ENCODE measurements at regions not wholly inside any gene's neighbourhood (a gene's known extent, or its start where the extent isn't known, plus 50 kb on each side); places are given as distances from the start of the nearest gene placed in this dataset.

DNA sequence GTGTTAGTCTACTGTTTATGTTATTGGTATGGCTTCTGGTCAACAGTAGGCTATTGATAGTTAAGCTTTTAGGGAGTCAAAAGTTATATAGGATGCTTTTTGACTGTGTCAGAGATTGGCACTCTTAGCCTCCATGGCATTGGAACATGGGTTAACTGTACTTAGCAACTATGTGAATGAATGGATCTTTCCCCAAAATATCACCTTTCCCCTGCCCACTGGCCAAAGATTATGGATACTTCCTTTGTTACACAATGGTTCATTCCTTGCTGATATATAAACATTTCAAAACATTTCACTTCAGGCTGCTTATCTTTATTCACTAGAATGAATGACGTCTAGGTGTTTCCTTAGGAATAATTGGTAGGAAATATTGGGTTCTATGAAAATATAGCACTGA, 62.1 kb upstream of the DOCK10 start:
- Histone ChIP-seq H3K27me3 (replicated peaks) (no peaks in the 10 kb centered on the region), H3K36me3 (replicated peaks) (no peaks in the 10 kb centered on the region), H3K27ac (peak overlapping the region; percentile 84), H3K4me3 (ENCODE audit: low read depth, low read length) (no peak overlapping the region)
- TF ChIP-seq, protein P1, sequence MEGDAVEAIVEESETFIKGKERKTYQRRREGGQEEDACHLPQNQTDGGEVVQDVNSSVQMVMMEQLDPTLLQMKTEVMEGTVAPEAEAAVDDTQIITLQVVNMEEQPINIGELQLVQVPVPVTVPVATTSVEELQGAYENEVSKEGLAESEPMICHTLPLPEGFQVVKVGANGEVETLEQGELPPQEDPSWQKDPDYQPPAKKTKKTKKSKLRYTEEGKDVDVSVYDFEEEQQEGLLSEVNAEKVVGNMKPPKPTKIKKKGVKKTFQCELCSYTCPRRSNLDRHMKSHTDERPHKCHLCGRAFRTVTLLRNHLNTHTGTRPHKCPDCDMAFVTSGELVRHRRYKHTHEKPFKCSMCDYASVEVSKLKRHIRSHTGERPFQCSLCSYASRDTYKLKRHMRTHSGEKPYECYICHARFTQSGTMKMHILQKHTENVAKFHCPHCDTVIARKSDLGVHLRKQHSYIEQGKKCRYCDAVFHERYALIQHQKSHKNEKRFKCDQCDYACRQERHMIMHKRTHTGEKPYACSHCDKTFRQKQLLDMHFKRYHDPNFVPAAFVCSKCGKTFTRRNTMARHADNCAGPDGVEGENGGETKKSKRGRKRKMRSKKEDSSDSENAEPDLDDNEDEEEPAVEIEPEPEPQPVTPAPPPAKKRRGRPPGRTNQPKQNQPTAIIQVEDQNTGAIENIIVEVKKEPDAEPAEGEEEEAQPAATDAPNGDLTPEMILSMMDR (IDR thresholded peaks at IDR 0.05; ENCODE audit: low read depth, low read length, missing control alignments): no peak
- DNase-seq: peak; percentile 6
- in situ Hi-C loops (cut with HindIII; ENCODE audit: low pct_ligation_motif_present, low sequenced_read_pairs): no loop called here

DNA sequence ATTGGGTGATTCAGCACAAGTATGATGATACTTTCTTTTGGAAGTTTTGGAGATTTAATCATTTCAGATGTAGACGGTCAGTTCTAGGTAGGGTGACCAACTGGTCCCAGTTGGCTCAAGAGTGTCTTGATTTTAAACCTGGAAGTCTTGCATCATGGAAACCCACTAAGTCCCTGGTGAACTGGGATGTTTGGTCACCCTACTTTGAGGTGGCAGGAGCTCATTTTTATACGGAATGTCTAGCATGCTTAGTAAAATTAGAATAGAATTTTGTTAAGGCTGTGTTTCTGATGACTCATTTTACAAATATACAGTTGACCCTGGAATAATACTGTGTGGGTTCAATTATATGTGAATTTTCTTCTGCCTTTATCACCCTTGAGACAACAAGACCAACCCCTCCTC, 61.5 kb upstream of the DOCK10 start:
- TF ChIP-seq, protein P1 (IDR thresholded peaks at IDR 0.05; ENCODE audit: low read depth, low read length, missing control alignments): no peak
- Histone ChIP-seq H3K4me3 (ENCODE audit: low read depth, low read length) (no peak overlapping the region), H3K36me3 (replicated peaks) (no peaks in the 10 kb centered on the region), H3K27ac (peak overlapping the region; percentile 84), H3K27me3 (replicated peaks) (no peaks in the 10 kb centered on the region)
- peak; percentile 70 for DNase-seq
- in situ Hi-C loops (cut with HindIII; ENCODE audit: low pct_ligation_motif_present, low sequenced_read_pairs): no loop called here

DNA sequence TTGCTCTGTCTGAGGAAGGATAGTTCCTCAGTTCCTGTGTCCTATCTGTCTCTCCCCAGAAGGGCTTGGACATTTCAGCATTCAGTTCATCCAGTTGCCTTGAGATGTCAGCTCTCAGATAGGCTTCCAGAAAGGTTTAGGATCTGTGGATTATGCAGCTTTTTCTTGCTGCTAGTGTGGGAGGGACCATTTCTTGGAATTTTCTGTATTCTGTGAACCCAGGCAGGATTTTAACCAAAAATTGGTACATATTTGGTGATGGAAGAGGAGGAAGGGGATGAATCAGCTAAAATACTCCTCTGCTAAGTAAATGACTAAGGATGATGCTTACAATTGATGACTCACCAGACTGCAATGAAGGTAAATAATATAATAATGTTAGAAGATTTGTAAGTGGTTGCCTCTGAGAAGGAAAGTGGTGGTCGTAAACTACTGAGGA, 58.6 kb upstream of the DOCK10 start:
- no peaks in the 10 kb centered on the region for H3K27me3 ChIP-seq (replicated peaks)
- TF ChIP-seq, protein P1 (IDR thresholded peaks at IDR 0.05; ENCODE audit: low read depth, low read length, missing control alignments): no peak
- H3K36me3 ChIP-seq (replicated peaks): no peaks in the 10 kb centered on the region
- DNase-seq: peak; percentile 75
- H3K4me3 ChIP-seq (ENCODE audit: low read depth, low read length): no peak overlapping the region
- H3K27ac ChIP-seq: peak overlapping the region; percentile 98
- in situ Hi-C loops (cut with HindIII; ENCODE audit: low pct_ligation_motif_present, low sequenced_read_pairs): no loop called here

DNA sequence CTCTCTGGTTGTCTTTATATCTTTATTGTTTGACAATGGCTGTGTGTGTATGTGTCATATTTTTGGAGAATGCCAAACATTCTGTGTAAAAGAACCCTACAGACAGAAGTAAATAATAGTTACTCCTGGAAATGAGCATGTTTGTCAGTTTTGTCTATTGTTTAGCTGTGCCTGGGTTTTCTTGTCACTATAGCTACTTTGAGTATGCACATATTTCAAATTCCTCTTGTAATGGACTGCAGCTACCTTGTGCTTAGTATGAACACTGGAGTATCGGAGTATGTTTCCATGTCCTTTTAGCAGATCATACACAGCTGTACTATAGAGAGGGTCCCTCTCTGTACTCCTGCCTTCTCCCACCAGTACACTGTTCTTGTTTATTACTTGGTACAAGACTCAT, 58.0 kb upstream of the DOCK10 start:
- Histone ChIP-seq H3K4me3 (ENCODE audit: low read depth, low read length) (no peak overlapping the region), H3K36me3 (replicated peaks) (no peaks in the 10 kb centered on the region), H3K27me3 (replicated peaks) (no peaks in the 10 kb centered on the region), H3K27ac (peak overlapping the region; percentile 98)
- in situ Hi-C loops (cut with HindIII; ENCODE audit: low pct_ligation_motif_present, low sequenced_read_pairs): no loop called here
- DNase-seq: peak; percentile 57
- TF ChIP-seq, protein P1 (IDR thresholded peaks at IDR 0.05; ENCODE audit: low read depth, low read length, missing control alignments): no peak

DNA sequence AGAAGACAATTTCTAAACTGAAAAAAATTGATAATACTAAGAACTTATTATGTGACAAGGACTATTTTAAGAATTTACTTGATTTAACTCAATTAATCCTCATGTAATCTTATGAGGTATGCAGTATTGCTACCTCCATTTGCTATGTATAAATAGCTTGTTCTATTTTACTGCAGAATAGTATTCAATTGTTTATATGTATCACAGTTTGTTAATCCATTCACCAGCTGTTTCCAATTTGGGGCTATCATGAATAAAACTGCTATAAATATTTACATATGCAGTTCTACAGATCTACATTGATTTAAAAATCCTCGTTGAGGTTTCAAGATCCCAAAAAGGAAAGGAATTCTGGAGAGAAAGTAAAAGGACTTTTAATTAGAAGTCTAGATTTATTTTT, 54.8 kb upstream of the DOCK10 start:
- Histone ChIP-seq H3K4me3 (ENCODE audit: low read depth, low read length) (no peak overlapping the region), H3K27me3 (replicated peaks) (no peaks in the 10 kb centered on the region), H3K36me3 (replicated peaks) (no peaks in the 10 kb centered on the region), H3K27ac (no peak overlapping the region)
- TF ChIP-seq, protein P1 (IDR thresholded peaks at IDR 0.05; ENCODE audit: low read depth, low read length, missing control alignments): no peak
- DNase-seq: no peak
- in situ Hi-C loops (cut with HindIII; ENCODE audit: low pct_ligation_motif_present, low sequenced_read_pairs): no loop called here
